GM21737 (cell line): ENCODE measurements at regions not wholly inside any gene's neighbourhood (a gene's known extent, or its start where the extent isn't known, plus 50 kb on each side); places are given as distances from the start of the nearest gene placed in this dataset.
"Not testable (repeated sequence)": the region's sequence is repeated elsewhere in the genome, so short reads cannot be mapped to it uniquely, and the experiment has no call there.

Experiments used
- ATAC-seq: cut with Tn5 transposase; IDR thresholded peaks from one replicate; pipeline ENCODE4 v1.9.1; 2021; ENCODE audit warnings: mild to moderate bottlenecking, moderate library complexity; ENCODE audit not compliant: unreplicated experiment

- no peak for ATAC-seq
Observed at GRCh38 chr3:151675858-151676615, 57.7 kb upstream of the AADACL2 start.

GRCh38 chr3:151673974-151674373 lies 59.8 kb upstream of the AADACL2 start:
- no peak for ATAC-seq

DNA sequence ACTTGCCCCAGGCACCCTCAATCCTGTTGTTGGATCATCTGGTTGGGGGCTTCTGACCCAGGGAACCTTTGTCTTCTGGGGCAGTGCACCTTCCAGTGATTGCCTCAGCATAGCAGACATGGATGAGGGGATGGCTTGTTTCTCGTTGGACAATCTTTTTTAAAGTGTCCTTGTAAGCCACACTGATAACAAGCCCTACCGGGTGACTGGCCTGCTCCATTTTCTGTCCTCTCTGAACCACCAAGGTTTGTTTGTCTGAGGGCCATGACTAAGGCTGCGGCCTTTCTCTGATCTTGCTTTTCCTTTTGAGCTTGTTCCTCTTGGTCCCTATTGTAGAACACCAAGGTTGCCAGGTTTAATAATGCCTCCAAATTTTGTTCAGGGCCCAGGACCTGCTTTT lies 66.0 kb upstream of the AADACL2 start:
- not testable (repeated sequence) for ATAC-seq

GRCh38 chr3:151660885-151661284 lies 72.8 kb upstream of the AADACL2 start:
- no peak for ATAC-seq

GRCh38 chr3:151644986-151645385 lies 88.7 kb upstream of the AADACL2 start:
- ATAC-seq, result no peak

DNA sequence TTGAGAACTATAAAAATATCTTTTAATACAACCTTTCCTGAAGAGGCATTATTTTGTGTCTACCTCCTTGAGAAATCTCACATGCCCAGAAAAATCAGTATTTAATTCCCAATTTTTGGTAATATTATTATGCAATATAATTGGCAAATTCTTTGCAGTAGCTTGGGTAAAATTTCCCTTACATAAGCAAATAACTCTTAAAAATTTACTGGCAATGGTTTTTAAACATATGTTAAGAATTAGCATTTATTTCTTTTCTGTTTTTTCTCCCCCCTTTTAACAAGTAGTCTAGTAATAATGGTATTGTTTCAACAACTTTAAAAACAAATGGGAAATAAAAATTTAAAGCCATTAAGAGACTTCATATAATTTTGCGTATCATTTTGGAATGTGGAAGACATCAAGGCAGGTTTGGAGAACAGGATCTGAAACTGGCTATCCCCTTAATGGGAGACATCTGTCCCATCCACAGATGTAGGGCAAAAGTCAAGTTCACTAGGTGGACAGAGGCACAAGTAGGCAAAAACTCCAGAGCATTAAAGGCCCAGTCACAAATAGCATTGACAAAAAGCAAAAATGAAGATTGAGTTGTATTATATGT lies 89.6 kb upstream of the AADACL2 start:
- ATAC-seq, result no peak

DNA sequence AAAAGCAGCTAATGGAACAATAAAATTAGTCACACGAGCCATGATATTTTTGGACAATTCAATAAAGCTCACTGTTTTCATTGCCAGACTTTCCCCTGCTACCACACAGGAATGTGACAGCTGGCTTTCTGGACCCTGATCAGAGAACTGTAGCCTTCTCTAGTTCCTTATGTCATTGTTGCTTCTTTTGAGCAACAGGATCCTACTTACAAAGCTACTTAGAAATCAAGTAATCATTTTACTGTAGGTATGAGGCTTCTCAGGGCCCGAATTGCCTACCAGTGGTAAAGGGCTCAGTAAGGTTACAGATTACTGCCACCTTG lies 94.3 kb upstream of the AADACL2 start:
- ATAC-seq, result no peak

DNA sequence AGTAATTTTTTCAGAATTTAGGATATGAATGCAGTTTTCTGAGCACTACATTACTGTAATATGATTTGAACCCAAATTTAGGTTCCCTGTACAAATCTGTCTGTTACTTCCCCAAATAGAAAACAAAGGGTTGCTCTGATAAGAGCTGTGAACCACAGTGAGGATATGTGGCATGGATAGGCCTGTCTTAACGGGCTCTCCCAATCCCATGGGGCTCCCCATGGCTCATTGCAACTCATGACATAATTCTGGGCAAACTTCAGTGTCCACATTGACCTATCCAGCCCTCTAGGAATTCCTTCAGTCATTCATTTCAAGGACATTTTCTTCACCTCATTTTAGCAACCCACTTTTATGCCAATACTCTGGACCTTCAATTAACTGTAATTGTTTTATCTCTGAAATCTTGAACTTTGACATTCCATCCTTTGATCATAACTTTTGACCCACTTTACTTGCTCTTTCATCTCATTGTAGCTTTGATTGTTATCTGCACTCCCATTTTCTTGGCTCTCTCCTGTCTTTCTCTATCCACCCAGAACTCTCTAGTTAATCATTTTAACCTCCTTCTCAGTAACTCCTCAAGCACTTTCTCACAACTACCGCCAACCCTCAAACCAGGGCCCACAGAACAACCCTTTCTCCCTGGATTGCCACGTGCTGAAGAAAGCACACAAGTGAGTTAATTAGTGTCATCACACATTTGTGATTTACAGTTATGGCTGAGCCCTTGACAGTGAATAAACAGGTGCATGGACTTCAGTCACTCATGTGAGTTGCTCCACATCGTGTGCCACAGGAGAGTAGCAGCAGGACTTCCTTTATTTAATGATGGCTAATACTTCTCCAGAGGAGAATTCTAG lies 94.9 kb upstream of the AADACL2 start:
- no peak for ATAC-seq

- ATAC-seq, result no peak
Observed at GRCh38 chr3:151635905-151636304, 97.8 kb upstream of the AADACL2 start.

DNA sequence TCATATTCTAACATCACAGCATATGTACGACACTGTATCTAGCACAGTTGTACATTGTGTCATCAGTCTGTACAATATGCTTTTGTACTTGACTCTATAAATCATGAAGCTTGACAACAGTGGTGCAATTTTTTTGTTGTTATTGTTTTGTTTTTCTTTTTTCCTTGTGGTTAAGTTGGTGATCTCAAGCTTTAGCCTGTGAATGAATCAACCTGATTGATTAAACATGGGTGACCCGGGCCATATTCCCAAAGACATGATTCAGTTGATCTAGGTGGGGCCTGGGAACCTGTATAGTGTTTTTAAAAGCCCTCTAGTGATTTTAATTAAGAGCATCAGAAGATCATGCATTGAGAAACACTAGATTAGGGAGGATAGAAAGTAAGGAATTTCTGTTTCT lies 101.8 kb upstream of the AADACL2 start:
- ATAC-seq, result no peak

DNA sequence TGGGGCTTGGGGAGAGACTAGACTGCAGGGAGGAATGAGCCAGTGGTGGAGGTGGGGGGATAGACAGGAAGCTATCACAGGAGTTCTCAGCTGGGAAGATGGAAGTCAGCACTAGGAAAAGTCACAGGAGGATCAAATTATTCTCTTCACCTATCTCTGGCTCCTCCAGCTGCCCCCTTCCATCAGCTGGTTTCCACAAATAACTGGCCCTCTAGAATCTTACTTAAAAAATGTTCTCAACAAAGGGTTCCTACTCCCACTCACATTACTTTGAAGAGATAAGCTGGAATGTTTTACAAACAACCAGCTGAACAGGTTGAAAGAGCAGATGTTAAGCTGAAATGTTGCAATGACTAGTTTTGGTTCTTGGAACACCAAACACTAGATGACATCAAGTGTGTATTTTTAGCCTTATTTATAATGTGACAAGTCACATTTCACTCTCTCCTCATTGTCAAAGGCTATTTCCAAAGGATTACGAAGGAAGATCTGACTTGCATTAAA lies 102.7 kb upstream of the AADACL2 start:
- no peak for ATAC-seq

GRCh38 chr3:151630035-151630434 lies 103.7 kb upstream of the AADACL2 start:
- no peak for ATAC-seq

DNA sequence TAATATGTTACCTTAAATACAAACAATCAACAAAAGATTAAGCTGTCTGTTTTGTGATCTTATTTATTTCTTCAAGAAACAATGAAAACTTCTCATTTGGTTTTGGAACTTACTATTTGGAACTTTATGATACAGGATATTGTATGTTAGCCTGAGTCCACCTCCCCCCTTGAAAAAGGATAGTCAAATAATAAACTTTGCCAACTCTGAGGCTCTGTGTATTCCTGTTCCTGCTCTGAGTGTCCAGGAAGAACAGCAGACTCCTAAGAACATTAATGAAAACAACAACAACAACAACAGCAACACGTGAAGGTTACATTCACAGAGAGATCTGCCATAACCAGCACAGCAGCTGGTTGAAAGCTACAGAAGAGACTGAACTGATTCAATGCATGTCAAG lies 108.1 kb upstream of the AADACL2 start:
- no peak for ATAC-seq

DNA sequence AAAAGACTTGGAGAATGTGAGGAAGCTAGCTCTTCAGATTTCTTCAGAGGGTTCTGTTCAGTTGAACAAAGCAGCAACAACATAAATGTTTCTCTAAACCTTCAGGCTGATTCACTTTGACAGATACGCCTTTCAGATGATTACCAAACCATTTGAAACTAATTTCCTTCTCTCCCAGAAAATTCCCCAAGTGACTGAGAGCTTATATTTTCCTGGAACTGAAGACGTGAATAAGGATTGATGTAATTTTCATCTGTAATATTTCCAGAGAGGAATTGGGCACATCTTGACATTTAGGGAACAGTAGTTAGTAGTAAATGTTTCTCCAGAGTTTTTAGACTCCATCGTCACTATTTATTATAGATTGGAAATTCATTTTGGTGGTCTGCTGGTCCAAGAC lies 108.6 kb upstream of the AADACL2 start:
- ATAC-seq, result no peak

DNA sequence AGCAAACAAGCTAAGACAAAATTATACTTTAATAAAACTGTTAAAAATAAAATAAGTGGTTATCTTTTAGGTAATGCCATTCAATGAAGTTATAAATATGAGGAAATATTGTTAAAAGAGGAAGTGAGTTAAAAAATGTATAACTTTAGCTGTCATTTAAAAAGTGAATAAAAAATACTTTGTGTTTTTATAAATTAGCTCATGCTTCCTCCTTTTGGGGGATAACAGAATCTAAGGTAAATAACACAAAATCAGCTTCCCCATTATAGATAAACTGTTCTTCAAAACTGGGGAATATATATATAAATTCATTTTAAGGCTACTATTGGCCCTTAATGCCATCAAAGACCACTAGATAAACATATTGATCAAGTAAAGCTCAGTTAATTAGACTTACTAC lies 113.7 kb upstream of the AADACL2 start:
- ATAC-seq, result no peak

- no peak for ATAC-seq
Observed at GRCh38 chr3:151615464-151615863, 118.3 kb upstream of the AADACL2 start.

DNA sequence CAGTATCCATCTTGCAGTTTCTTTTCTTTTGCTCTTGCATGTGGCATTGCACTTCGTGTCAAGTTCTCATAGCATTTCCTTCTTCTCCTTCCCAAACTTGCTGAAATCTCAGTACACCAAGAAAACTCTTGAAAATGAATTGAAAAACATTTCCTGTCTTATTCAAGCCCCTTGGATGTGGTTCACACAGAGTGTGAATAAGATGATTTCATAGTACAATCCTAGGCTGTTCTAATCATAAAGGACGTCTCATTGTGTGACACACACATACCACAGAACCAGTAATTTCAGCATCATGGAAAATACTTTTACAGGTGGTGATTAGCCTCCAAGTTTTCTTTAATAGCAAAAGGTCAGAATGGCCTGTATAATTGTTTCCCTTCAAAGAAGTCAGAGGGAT lies 121.6 kb upstream of the AADACL2 start:
- no peak for ATAC-seq

DNA sequence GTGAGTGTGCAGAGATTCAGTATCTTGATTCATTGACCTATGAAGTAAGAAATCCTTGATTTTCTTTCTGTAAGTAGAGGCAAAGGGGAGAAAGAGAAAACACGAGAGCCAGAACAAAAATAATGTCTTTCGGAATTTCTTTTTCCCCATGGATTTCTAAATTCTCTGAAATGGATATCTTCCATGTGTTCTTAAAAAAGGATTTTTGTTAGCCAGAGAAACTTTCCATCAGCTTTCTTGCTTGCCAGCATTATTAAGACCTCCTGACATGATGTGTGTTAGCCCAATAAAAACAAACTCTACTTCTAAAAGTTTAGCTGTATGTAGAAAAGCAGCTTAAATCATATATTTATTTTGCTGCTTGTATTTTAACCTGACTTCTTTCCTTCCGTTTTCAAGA lies 122.3 kb upstream of the AADACL2 start:
- no peak for ATAC-seq

DNA sequence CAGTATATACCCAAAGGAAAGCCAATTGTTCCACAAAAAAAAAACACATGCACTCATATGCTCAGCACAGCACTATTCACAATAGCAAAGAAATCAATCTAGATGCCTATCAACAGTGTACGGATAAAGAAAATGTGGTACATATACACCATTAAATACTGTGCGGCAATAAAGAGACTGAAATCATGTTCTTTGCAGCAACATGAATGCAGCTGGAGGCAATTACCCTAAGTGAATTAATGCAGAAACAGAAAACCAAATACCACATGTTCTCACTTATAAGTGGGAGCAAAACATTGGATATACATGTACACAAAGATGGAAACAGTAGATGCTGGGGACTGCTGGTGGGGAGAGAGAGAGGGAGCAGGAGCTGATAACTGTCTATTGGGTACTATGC lies 124.2 kb upstream of the AADACL2 start:
- no peak for ATAC-seq

GRCh38 chr3:151604891-151605290 lies 128.8 kb upstream of the AADACL2 start:
- ATAC-seq, result no peak

- ATAC-seq, result no peak
Observed at GRCh38 chr3:151600783-151601182, 132.9 kb upstream of the AADACL2 start.
